CD14-positive monocyte (primary cell): ENCODE measurements at regions not wholly inside any gene's neighbourhood (a gene's known extent, or its start where the extent isn't known, plus 50 kb on each side); places are given as distances from the start of the nearest gene placed in this dataset. TPM values are rescaled to one million over a fixed set of nuclear protein-coding genes. Genes with fewer than 3 reads are reported as not detected.

Experiments
- DNase-seq, 3 donors: peaks; one replicate each; pipeline ENCODE4 v3.0.0-alpha.2; 2011 to 2022
- H2AFZ ChIP-seq: 2 replicates; pipeline ENCODE4 v1.6.0; 2012; ENCODE audit warnings: mild to moderate bottlenecking, low read depth, low read length, inconsistent platforms; ENCODE audit not compliant: insufficient read depth, poor library complexity, severe bottlenecking
- H3K27ac ChIP-seq, 2 donors: 1 replicate in 1 of 2; 2 replicates in 1 of 2; pipeline ENCODE4 v1.5.1; 2012 to 2013; ENCODE audit warnings: low read length in 2 of 2, control low read depth in 1 of 2, inconsistent platforms in 1 of 2, low read depth in 1 of 2, mild to moderate bottlenecking in 1 of 2
- H3K27me3 ChIP-seq, 2 donors: one replicate each; pipeline versions ENCODE4 v1.6.0 to v1.6.1; 2011 to 2013; ENCODE audit warnings: low read length in 2 of 2; ENCODE audit not compliant: control insufficient read depth in 2 of 2, insufficient read depth in 2 of 2
- H3K36me3 ChIP-seq, 2 donors: replicated peaks in 1 of 2; 1 replicate in 1 of 2; 2 replicates in 1 of 2; pipeline versions ENCODE4 v1.5.1 to v1.6.1; 2012 to 2013; ENCODE audit warnings: low read length in 2 of 2, control low read depth in 1 of 2, inconsistent platforms in 1 of 2, mild to moderate bottlenecking in 1 of 2; ENCODE audit not compliant: insufficient read depth in 2 of 2, control insufficient read depth in 1 of 2
- H3K4me1 ChIP-seq, 2 donors: 1 replicate in 1 of 2; 2 replicates in 1 of 2; pipeline versions ENCODE4 v1.5.1 to v1.6.1; 2012 to 2013; ENCODE audit warnings: low read length in 2 of 2, control low read depth in 1 of 2, inconsistent platforms in 1 of 2, mild to moderate bottlenecking in 1 of 2, moderate library complexity in 1 of 2; ENCODE audit not compliant: insufficient read depth in 2 of 2, control insufficient read depth in 1 of 2
- H3K4me2 ChIP-seq: replicated peaks from 2 replicates; pipeline ENCODE3; 2012; ENCODE audit warnings: low read length, moderate library complexity, mild to moderate bottlenecking; ENCODE audit not compliant: poor library complexity, severe bottlenecking; ENCODE audit errors: extremely low read depth
- H3K4me3 ChIP-seq, 3 experiments: fragments of 200-600 bp in 1 of 3; sonication (generic) in 1 of 3; replicated peaks in 1 of 3; 1 replicate in 2 of 3; 2 replicates in 1 of 3; pipeline ENCODE4 v1.5.1; 2011 to 2013; ENCODE audit warnings: low read length in 3 of 3, mild to moderate bottlenecking in 3 of 3, control low read depth in 2 of 3, low read depth in 2 of 3, inconsistent platforms in 1 of 3, moderate library complexity in 1 of 3
- H3K79me2 ChIP-seq: 2 replicates; pipeline ENCODE4 v1.6.0; 2012; ENCODE audit warnings: mild to moderate bottlenecking, control low read depth, inconsistent platforms, low read length, moderate library complexity; ENCODE audit not compliant: insufficient read depth
- H3K9ac ChIP-seq: 2 replicates; pipeline ENCODE4 v1.6.0; 2017; ENCODE audit warnings: low read length, mild to moderate bottlenecking; ENCODE audit not compliant: insufficient read depth, poor library complexity, severe bottlenecking
- H3K9me3 ChIP-seq, 2 donors: replicated peaks in 1 of 2; 1 replicate in 1 of 2; 2 replicates in 1 of 2; pipeline versions ENCODE4 v1.5.1 to v1.6.1; 2012 to 2013; ENCODE audit warnings: low read length in 2 of 2, control low read depth in 1 of 2; ENCODE audit not compliant: control insufficient read depth in 1 of 2, insufficient read depth in 1 of 2
- H4K20me1 ChIP-seq: 2 replicates; pipeline ENCODE4 v1.6.0; 2012; ENCODE audit warnings: mild to moderate bottlenecking, low read length, control low read depth, moderate library complexity; ENCODE audit not compliant: insufficient read depth
- H3K27ac Mint-ChIP-seq, 7 donors: one replicate each; pipeline ENCODE4 v1.8.0; 2020; ENCODE audit warnings: mild to moderate bottlenecking in 7 of 7, mixed read lengths in 7 of 7, moderate library complexity in 6 of 7, inconsistent platforms in 2 of 7
- H3K27me3 Mint-ChIP-seq, 3 donors: one replicate each; pipeline ENCODE4 v1.8.0; 2021 to 2022; ENCODE audit warnings: low read depth in 3 of 3, mild to moderate bottlenecking in 3 of 3, mixed read lengths in 3 of 3, moderate library complexity in 3 of 3, inconsistent platforms in 1 of 3
- H3K36me3 Mint-ChIP-seq, 2 donors: one replicate each; pipeline ENCODE4 v1.8.0; 2020; ENCODE audit warnings: mixed read lengths in 2 of 2, inconsistent platforms in 1 of 2, mild to moderate bottlenecking in 1 of 2
- H3K4me1 Mint-ChIP-seq: one replicate; pipeline ENCODE4 v1.8.0; 2020; ENCODE audit warnings: mild to moderate bottlenecking, mixed read lengths
- H3K4me3 Mint-ChIP-seq, 2 donors: one replicate each; pipeline ENCODE4 v1.8.0; 2020; ENCODE audit warnings: mild to moderate bottlenecking in 2 of 2, mixed read lengths in 2 of 2, moderate library complexity in 1 of 2
- H3K9me3 Mint-ChIP-seq, 7 donors: one replicate each; pipeline ENCODE4 v1.8.0; 2020 to 2022; ENCODE audit warnings: mixed read lengths in 7 of 7, mild to moderate bottlenecking in 6 of 7, moderate library complexity in 6 of 7, inconsistent platforms in 2 of 7
- CTCF ChIP-seq: fragments of 200-600 bp; IDR thresholded peaks from one replicate; pipeline ENCODE4 v1.8.0; 2022; ENCODE audit warnings: antibody characterized with exemption, mild to moderate bottlenecking
- WGBS: methylation state at CpG from one replicate; pipeline ENCODE4 v1.1.5; 2013; ENCODE audit warnings: missing lambda C conversion rate; ENCODE audit not compliant: insufficient coverage; 5-methylcytosine and 5-hydroxymethylcytosine counted together
- intact Hi-C, 2 donors: fragments of 100-400 bp; cut with micrococcal nuclease; formaldehyde crosslinking; loops; one replicate each; pipeline versions ENCODE4 v1.15.0 to v1.15.1; 2023
- small RNA-seq: library from RNA; depleted of rRNA; stranded (forward); fragments of <200 nt; gene quantifications from one replicate; pipeline ENCODE3, GENCODE V24; 2012; ENCODE audit warnings: low read depth; ENCODE audit not compliant: insufficient read length

- peaks cover 23% of the 10 kb centered on the region for H3K4me1 Mint-ChIP-seq
- peaks cover 3 to 11% (median 5%) of the 10 kb centered on the region in 7 donors for H3K9me3 Mint-ChIP-seq
- H3K4me3 Mint-ChIP-seq = no peak overlapping the region
- Histone ChIP-seq H3K4me3 (no peak overlapping the region), H2AFZ (no peak overlapping the region), H4K20me1 (no peaks in the 10 kb centered on the region), H3K36me3 (peaks cover 0 to 10% of the 10 kb centered on the region in 2 donors), H3K79me2 (no peaks in the 10 kb centered on the region), H3K27ac (no peak overlapping the region), H3K4me2 (no peak overlapping the region), H3K4me1 (peaks cover 8 to 9% of the 10 kb centered on the region in 2 donors), H3K27me3 (no peaks in the 10 kb centered on the region), H3K9me3 (no peaks in the 10 kb centered on the region), H3K9ac (no peak overlapping the region)
- H3K27me3 Mint-ChIP-seq = peaks cover 0 to 4% (median 0%) of the 10 kb centered on the region in 3 donors
- H3K27ac Mint-ChIP-seq = peak overlapping the region in 1 of 7 donors; percentile 38
- no peak for TF ChIP-seq CTCF
- H3K36me3 Mint-ChIP-seq = peaks cover 30 to 34% of the 10 kb centered on the region in 2 donors
- intact Hi-C loops = loop anchor here in 1 of 2 donors (10.0 kb wide), 1 partner anchor 76 kb away; no protein-coding TSS in a partner anchor
- WGBS = no CpG with 5 or more reads among the region's 1 CpG
- DNase-seq = no peak
Observed at GRCh38 chr13:31980830-31981229, 50.7 kb upstream of the FRY start.

Small RNA genes lying in the stretch of these regions (small RNA-seq; reads per million reads assigned to genes)
- not detected for gene RF00017
